ENCODE measurements at regions not wholly inside any gene's neighbourhood (a gene's known extent, or its start where the extent isn't known, plus 50 kb on each side); places are given as distances from the start of the nearest gene placed in this dataset.

DNA sequence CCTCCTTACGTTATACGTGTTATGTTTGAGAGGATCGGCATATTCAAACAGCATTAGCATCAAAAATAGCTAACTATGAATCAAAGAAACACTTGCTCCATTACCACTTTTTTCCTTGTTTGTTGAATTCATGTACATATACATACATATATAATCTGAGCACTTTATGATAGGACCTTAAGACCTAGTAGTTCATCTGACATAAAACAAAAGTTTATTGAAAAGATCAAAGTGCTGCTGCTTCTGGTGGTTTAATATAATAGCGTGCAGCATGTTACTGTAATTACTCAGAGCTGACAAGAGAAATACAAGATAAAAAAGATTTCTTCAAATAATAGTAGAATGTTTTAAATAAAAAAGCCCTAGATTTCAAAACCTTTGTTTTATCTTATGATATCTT, 1850.9 kb upstream of the LRRTM1 start:
- no peaks in the 10 kb centered on the region for H4K20me1 ChIP-seq (ENCODE audit: control insufficient read depth, extremely low read depth, insufficient read depth, low read length)
- no peak overlapping the region for H3K9ac ChIP-seq (ENCODE audit: control insufficient read depth, extremely low read depth, insufficient read depth, low read length)
- H3K9me3 ChIP-seq (ENCODE audit: control insufficient read depth, low read depth, low read length): no peaks in the 10 kb centered on the region
- H3K4me1 ChIP-seq (ENCODE audit: control insufficient read depth, extremely low read depth, insufficient read depth, low read length): no peaks in the 10 kb centered on the region
- no peak for TF ChIP-seq EZH2 (IDR thresholded peaks at IDR 0.05; ENCODE audit: low read length)
- TF ChIP-seq, protein P1, sequence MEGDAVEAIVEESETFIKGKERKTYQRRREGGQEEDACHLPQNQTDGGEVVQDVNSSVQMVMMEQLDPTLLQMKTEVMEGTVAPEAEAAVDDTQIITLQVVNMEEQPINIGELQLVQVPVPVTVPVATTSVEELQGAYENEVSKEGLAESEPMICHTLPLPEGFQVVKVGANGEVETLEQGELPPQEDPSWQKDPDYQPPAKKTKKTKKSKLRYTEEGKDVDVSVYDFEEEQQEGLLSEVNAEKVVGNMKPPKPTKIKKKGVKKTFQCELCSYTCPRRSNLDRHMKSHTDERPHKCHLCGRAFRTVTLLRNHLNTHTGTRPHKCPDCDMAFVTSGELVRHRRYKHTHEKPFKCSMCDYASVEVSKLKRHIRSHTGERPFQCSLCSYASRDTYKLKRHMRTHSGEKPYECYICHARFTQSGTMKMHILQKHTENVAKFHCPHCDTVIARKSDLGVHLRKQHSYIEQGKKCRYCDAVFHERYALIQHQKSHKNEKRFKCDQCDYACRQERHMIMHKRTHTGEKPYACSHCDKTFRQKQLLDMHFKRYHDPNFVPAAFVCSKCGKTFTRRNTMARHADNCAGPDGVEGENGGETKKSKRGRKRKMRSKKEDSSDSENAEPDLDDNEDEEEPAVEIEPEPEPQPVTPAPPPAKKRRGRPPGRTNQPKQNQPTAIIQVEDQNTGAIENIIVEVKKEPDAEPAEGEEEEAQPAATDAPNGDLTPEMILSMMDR (optimal IDR thresholded peaks at IDR 0.05 in 1 of 3, IDR thresholded peaks at IDR 0.05 in 1 of 3, conservative IDR thresholded peaks at IDR 0.05 in 1 of 3; ENCODE audit: extremely low read depth in 1 of 3, insufficient read depth in 2 of 3, low read length in 3 of 3): no peak
- no peaks in the 10 kb centered on the region for H3K27me3 ChIP-seq (ENCODE audit: control insufficient read depth, extremely low read depth, insufficient read depth, low read length)
- H3K4me2 ChIP-seq (ENCODE audit: control insufficient read depth, extremely low read depth, insufficient read depth, low read depth, low read length): no peak overlapping the region
- no peak overlapping the region for H3K4me3 ChIP-seq (ENCODE audit: control insufficient read depth in 2 of 3, extremely low read depth in 1 of 3, insufficient read depth in 2 of 3, low read depth in 1 of 3, low read length in 3 of 3)
- H3K27ac ChIP-seq (ENCODE audit: control insufficient read depth, insufficient read depth, low read length): no peak overlapping the region
- dilution Hi-C loops (cut with MboI; ENCODE audit: extremely low pct_ligation_motif_present, low sequenced_read_pairs): no loop called here
- FAIRE-seq (no peak), DNase-seq (ENCODE audit: low read depth, low spot score) (no peak)
- H2AFZ ChIP-seq (ENCODE audit: control insufficient read depth, low read length): no peak overlapping the region
- no peaks in the 10 kb centered on the region for H3K79me2 ChIP-seq (ENCODE audit: control insufficient read depth, insufficient read depth, low read length)
- no peaks in the 10 kb centered on the region for H3K36me3 ChIP-seq (ENCODE audit: control insufficient read depth in 2 of 2, extremely low read depth in 1 of 2, insufficient read depth in 2 of 2, low read length in 2 of 2)
- H3K9me1 ChIP-seq (ENCODE audit: control insufficient read depth, extremely low read depth, insufficient read depth, low read length): no peaks in the 10 kb centered on the region

DNA sequence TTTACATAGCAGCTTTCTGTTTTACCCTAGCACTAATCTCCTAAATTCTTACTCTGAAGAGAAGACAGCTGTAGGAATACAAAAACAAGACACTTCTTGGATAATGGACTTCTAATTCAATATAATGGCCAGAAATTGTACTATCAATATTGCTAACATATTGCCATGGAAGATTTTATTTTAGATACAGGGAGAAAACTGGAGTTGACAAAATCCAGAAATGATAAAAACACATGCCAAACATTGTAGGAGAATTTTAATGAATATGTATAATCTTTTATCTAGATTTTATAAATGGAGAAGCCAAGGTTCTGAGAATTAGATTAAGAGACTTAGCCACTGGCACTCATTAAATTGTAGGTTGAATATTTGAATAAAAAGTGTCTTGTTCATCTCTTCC, 1838.8 kb upstream of the LRRTM1 start:
- H3K4me2 ChIP-seq (ENCODE audit: control insufficient read depth, extremely low read depth, insufficient read depth, low read depth, low read length): no peak overlapping the region
- no peak for DNase-seq (ENCODE audit: low read depth, low spot score)
- no peaks in the 10 kb centered on the region for H3K9me1 ChIP-seq (ENCODE audit: control insufficient read depth, extremely low read depth, insufficient read depth, low read length)
- H4K20me1 ChIP-seq (ENCODE audit: control insufficient read depth, extremely low read depth, insufficient read depth, low read length): no peaks in the 10 kb centered on the region
- dilution Hi-C loops (cut with MboI; ENCODE audit: extremely low pct_ligation_motif_present, low sequenced_read_pairs): no loop called here
- H3K27ac ChIP-seq (ENCODE audit: control insufficient read depth, insufficient read depth, low read length): no peak overlapping the region
- H2AFZ ChIP-seq (ENCODE audit: control insufficient read depth, low read length): no peak overlapping the region
- no peaks in the 10 kb centered on the region for H3K4me1 ChIP-seq (ENCODE audit: control insufficient read depth, extremely low read depth, insufficient read depth, low read length)
- H3K27me3 ChIP-seq (ENCODE audit: control insufficient read depth, extremely low read depth, insufficient read depth, low read length): no peaks in the 10 kb centered on the region
- TF ChIP-seq, protein P1 (optimal IDR thresholded peaks at IDR 0.05 in 1 of 3, IDR thresholded peaks at IDR 0.05 in 1 of 3, conservative IDR thresholded peaks at IDR 0.05 in 1 of 3; ENCODE audit: extremely low read depth in 1 of 3, insufficient read depth in 2 of 3, low read length in 3 of 3): no peak
- TF ChIP-seq EZH2 (IDR thresholded peaks at IDR 0.05; ENCODE audit: low read length): no peak
- no peaks in the 10 kb centered on the region for H3K79me2 ChIP-seq (ENCODE audit: control insufficient read depth, insufficient read depth, low read length)
- H3K36me3 ChIP-seq (ENCODE audit: control insufficient read depth in 2 of 2, extremely low read depth in 1 of 2, insufficient read depth in 2 of 2, low read length in 2 of 2): no peaks in the 10 kb centered on the region
- H3K4me3 ChIP-seq (ENCODE audit: control insufficient read depth in 2 of 3, extremely low read depth in 1 of 3, insufficient read depth in 2 of 3, low read depth in 1 of 3, low read length in 3 of 3): no peak overlapping the region
- FAIRE-seq: no peak
- H3K9ac ChIP-seq (ENCODE audit: control insufficient read depth, extremely low read depth, insufficient read depth, low read length): no peak overlapping the region
- no peaks in the 10 kb centered on the region for H3K9me3 ChIP-seq (ENCODE audit: control insufficient read depth, low read depth, low read length)
